Right lung (tissue), 2 donors: ENCODE measurements at regions not wholly inside any gene's neighbourhood (a gene's known extent, or its start where the extent isn't known, plus 50 kb on each side); places are given as distances from the start of the nearest gene placed in this dataset.
"Not testable (repeated sequence)": the region's sequence is repeated elsewhere in the genome, so short reads cannot be mapped to it uniquely, and the experiment has no call there.

ENCODE experiments used
- DNase-seq, 2 donors: peaks; one replicate each; pipeline ENCODE4 v3.0.0-alpha.2; 2013

GRCh38 chr18:30828700-30829099 lies 213.8 kb downstream of the DSC3 start:
- no peak for DNase-seq

DNA sequence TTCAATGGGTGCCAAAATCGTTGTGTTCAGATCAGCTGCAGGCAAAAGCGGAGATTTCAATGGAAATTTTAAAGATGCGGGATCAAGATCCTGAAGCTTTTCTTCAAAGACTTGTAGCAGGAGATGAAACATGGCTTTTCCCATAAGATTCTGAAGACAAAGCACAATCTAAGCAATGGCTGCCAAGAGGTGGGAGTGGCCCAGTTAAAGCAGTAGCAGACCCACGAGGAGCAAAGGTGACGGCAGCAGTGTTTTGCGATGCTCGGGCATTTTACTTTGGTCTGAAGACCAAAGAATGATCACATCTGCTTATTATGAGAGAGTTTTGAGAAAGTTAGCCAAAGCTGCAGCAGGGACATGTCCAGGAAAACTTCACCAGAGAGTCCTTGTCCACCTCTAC lies 222.9 kb downstream of the DSC3 start:
- DNase-seq, result no peak

DNA sequence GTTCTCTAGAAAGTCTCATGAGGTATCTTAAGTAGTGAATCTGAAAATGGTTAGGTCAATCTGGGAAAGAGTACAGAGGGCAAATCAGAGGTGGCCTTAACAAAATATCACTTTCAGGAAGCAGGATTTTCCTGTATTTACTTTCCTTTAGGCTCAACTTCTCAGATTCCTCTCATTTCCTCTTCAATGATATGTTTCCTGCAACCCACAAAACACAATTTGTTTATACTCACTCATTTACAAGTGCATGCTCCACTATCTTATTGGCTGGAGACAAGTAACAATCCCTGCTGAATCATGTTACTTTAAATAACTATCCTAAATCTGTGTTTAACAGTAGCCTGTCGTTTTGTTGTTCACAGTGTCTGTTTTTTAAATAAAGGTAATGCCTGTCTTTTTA lies 228.1 kb downstream of the DSC3 start:
- DNase-seq, result no peak

GRCh38 chr18:30811580-30811979 lies 231.0 kb downstream of the DSC3 start:
- DNase-seq, result no peak

GRCh38 chr18:30810580-30810979 lies 232.0 kb downstream of the DSC3 start:
- no peak for DNase-seq

DNA sequence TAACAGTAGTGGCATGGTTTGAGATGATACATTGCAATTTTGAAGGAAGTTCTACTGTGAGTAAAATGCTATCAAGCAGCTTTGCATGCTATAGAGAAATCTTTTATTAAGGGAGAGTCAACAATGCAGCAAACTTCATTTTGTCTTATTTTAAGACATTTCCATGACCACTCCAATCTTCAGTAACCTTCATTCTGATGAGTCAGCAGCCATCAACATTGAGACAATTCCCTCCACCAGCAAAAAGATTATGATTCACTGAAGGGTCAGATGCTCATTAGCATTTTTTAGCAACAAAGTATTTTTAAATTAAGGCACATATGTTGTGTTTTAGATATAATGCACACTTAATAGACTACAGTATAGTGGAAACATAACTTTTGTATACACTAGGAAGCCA lies 235.7 kb downstream of the DSC3 start:
- DNase-seq, result no peak

- no peak for DNase-seq
These were observed 241.7 kb downstream of the DSC3 start for GRCh38 chr18:30800800-30801199.

DNA sequence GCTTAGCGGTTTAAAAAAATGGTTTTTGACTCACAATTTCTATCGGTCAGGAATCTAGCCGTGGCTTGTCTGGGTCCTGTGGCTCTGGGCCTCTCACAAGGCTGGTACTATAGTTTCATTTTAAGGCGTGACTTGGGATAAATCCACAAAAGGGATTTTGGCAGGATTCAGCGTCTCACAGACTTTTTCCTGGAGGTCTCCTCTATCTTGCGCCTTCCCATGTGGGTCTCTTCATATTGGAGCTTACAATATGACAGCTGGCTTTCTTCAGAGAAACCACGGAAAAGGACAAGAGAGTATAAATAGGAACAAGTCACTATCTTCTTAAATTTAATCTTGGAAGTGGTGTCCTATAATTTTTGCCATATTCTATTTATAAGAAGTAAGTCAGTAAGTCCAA lies 250.5 kb downstream of the DSC3 start:
- peak; percentile 43 to 45 for DNase-seq

DNA sequence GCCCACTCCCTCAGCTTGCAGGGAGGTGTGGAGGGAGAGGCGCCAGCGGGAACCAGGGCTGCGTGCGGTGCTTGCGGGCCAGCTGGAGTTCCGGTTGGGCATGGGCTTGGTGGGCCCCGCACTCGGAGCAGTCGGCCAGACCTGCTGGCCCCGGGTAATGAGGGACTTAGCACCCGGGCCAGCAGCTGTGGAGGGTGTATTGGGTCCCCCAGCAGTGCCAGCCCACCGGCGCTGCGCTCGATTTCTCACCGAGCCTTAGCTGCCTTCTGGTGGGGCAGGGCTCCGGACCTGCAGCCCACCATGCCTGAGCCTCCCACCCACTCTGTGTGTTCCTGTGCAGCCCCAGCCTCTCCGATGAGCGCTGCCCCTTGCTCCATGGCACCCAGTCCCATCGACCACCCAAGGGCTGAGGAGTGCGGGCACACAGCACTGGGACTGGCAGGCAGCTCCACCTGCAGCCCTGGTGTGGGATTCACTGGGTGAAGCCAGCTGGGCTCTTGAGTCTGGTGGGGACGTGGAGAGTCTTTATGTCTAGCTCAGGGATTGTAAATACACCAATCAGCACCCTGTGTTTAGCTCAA lies 254.0 kb downstream of the DSC3 start:
- DNase-seq, result not testable (repeated sequence)

- no peak for DNase-seq
These were observed 255.1 kb downstream of the DSC3 start for GRCh38 chr18:30787410-30787809.

- DNase-seq, result no peak
These were observed 260.9 kb downstream of the DSC3 start for GRCh38 chr18:30781601-30782000.

DNA sequence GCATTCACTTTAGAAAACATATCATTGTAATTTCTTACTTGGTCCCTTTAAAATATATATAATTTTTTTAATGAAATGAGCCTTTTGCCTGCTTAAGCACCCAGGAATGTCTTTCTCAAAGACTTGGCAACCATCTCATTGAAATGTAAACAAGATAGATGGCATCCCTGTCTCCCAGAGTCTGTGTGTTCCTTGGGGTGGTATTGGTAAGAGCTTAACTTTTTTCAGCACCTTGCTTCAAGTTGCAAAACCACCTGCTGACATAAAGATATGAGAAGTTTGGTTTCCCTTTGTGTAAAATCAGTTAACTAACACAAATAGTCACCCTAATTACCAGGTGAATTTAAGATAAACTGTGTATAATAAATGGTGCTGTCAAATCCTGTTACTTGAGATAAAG lies 266.9 kb downstream of the DSC3 start:
- no peak for DNase-seq

DNA sequence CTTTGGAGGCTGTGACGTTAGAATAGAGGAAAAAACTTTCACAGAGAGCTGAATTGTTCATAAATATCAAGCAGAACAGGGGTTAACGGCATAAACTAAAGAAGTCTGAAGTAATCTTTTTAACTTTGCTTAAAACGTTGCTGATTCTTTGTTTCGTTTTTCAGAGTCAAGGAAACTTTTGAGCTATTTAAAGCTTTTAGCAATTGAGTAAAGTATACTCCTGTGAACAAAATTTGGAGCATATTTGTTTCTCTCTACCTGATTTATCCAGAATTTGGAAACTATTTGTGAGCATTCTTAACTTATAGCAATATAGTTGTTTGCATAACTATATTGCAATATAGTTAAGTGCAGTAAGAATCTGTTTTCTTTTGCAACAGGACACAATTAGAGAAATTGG lies 270.4 kb downstream of the DSC3 start:
- DNase-seq, result not testable (repeated sequence)

GRCh38 chr18:30766053-30766452 lies 276.5 kb downstream of the DSC3 start:
- no peak for DNase-seq

- no peak for DNase-seq
These were observed 277.3 kb downstream of the DSC3 start for GRCh38 chr18:30765247-30765646.

GRCh38 chr18:30763902-30764350 lies 278.6 kb downstream of the DSC3 start:
- peak; percentile 6 to 8 for DNase-seq

DNA sequence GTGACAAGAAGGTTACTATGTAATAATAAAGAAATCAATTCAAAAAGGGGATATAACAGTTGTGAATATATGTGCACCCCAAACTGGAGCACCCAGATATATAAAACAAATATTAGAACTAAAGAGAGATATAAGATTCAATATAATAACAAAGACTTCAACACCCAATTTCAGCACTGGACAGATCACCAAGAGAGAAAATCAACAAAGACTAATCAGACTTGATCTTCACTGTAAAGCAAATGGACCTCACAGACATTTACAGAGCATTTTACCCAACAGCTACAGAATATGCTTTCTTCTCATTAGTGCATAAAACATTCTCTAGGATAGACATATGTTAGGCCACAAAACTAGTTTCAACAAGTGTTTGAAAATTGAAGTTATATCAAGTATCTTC lies 287.7 kb downstream of the DSC3 start:
- DNase-seq, result no peak

- no peak for DNase-seq
These were observed 294.0 kb downstream of the DSC3 start for GRCh38 chr18:30748541-30748940.

- no peak for DNase-seq
These were observed 296.3 kb downstream of the DSC3 start for GRCh38 chr18:30746224-30746623.

DNA sequence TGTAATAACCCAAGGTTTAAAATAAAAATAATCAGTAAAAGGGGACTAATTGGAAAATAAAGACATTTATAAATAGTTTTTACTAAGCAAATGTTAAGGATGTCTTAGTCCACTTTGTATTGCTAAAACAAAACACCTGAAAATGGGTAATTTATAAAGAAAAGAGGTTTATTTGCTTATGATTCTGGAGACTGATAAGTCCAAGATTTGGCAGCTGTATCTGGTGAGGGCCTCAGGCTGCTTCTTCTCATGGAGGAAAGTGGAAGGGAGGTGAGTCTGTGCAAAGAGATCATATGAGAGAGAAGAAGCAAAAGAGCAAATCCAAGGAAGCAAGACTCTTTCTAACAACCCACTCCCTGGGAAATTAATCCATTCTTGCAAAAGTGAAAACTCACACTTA lies 299.5 kb downstream of the DSC3 start:
- no peak for DNase-seq

GRCh38 chr18:30730915-30731314 lies 311.6 kb downstream of the DSC3 start:
- DNase-seq, result no peak

DNA sequence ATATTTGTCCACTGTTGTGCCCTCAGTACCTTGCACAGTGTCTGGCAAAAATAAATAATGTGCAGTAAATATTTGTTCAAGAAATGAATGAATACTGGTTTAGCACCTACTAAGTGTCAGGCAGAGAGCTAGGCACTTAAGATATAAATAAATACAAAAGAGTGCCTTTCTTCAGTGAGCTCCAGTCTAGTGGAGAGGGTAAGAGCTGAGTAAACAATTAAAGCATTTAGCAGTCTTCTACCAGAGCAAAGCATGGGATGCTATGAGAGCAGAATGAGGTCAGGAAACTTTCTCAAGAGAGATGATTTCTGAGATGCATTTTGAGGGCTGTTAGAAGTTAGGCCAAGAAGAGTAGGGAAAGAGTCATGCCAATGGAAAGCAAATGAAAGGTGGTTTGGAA lies 314.7 kb downstream of the DSC3 start:
- no peak for DNase-seq

DNA sequence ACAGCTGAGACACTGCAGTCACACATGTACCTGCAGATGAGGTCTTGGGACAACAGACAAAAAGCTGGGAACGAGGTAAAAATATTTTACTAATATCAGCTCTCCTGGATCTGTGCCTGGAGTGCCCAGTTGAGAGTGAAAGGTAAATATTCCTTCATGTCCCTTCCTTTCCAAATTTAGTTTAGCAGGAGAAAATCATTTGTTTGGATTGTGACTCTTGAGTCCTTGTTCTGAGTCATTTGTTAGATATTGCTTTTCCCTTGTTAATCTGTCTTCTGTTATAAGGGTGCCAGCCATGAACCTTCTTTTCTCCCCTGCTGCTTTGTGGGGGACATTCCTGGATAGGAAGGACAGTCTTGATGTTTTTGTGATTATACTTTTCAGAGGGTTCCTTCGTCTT lies 329.2 kb downstream of the DSC3 start:
- DNase-seq, result no peak

- DNase-seq, result peak in 1 of 2 donors; percentile 13
These were observed 330.2 kb downstream of the DSC3 start for GRCh38 chr18:30712383-30712782.

- peak in 1 of 2 donors; percentile 14 for DNase-seq
These were observed 332.9 kb downstream of the DSC3 start for GRCh38 chr18:30709595-30709994.
